ENCODE measurements at regions not wholly inside any gene's neighbourhood (a gene's known extent, or its start where the extent isn't known, plus 50 kb on each side); places are given as distances from the start of the nearest gene placed in this dataset.

GRCh38 chr2:128384446-128384845 lies 65.8 kb upstream of the HS6ST1 start:
- ChIA-PET POLR2A (ENCODE audit: low non-redundant PET) (no interaction called here), CTCF (no interaction called here)
- no TSS peak for BruUV-seq (replicated peaks)
- no peak for TF ChIP-seq CTCF (conservative IDR thresholded peaks at IDR 0.05; ENCODE audit: low read depth, low read length)
- TF ChIP-seq EZH2 (IDR thresholded peaks at IDR 0.05; ENCODE audit: borderline replicate concordance, low read depth, low read length, poor library complexity, severe bottlenecking): no peak
- H3K27ac ChIP-seq (ENCODE audit: low read depth, low read length, poor library complexity, severe bottlenecking): no peak overlapping the region
- no peaks in the 10 kb centered on the region for H3K9me3 ChIP-seq (ENCODE audit: low read depth, low read length, poor library complexity, severe bottlenecking)
- no peak overlapping the region for H3K4me3 ChIP-seq (ENCODE audit: low read depth, low read length, poor library complexity, severe bottlenecking)
- intact Hi-C loops (cut with micrococcal nuclease; ENCODE audit: unreplicated experiment): no loop called here
- H3K27me3 ChIP-seq (replicated peaks; ENCODE audit: insufficient read depth, low read depth, low read length, poor library complexity): no peaks in the 10 kb centered on the region
- peaks cover 7% of the 10 kb centered on the region for H3K4me1 ChIP-seq (ENCODE audit: insufficient read depth, low read length, poor library complexity, severe bottlenecking)
- no peaks in the 10 kb centered on the region for H3K36me3 ChIP-seq (ENCODE audit: insufficient read depth, low read length, poor library complexity, severe bottlenecking)
- no peak for DNase-seq (ENCODE audit: low spot score)

GRCh38 chr2:128384956-128385355 lies 66.3 kb upstream of the HS6ST1 start:
- H3K4me3 ChIP-seq (ENCODE audit: low read depth, low read length, poor library complexity, severe bottlenecking): no peak overlapping the region
- H3K27ac ChIP-seq (ENCODE audit: low read depth, low read length, poor library complexity, severe bottlenecking): no peak overlapping the region
- DNase-seq (ENCODE audit: low spot score): no peak
- CTCF ChIA-PET: no interaction called here
- POLR2A ChIA-PET (ENCODE audit: low non-redundant PET): no interaction called here
- intact Hi-C loops (cut with micrococcal nuclease; ENCODE audit: unreplicated experiment): no loop called here
- TF ChIP-seq EZH2 (IDR thresholded peaks at IDR 0.05; ENCODE audit: borderline replicate concordance, low read depth, low read length, poor library complexity, severe bottlenecking) (no peak), CTCF (conservative IDR thresholded peaks at IDR 0.05; ENCODE audit: low read depth, low read length) (no peak)
- H3K9me3 ChIP-seq (ENCODE audit: low read depth, low read length, poor library complexity, severe bottlenecking): no peaks in the 10 kb centered on the region
- no peaks in the 10 kb centered on the region for H3K27me3 ChIP-seq (replicated peaks; ENCODE audit: insufficient read depth, low read depth, low read length, poor library complexity)
- H3K36me3 ChIP-seq (ENCODE audit: insufficient read depth, low read length, poor library complexity, severe bottlenecking): no peaks in the 10 kb centered on the region
- peaks cover 7% of the 10 kb centered on the region for H3K4me1 ChIP-seq (ENCODE audit: insufficient read depth, low read length, poor library complexity, severe bottlenecking)
- no TSS peak for BruUV-seq (replicated peaks)

- DNase-seq (ENCODE audit: low spot score): no peak
- intact Hi-C loops (cut with micrococcal nuclease; ENCODE audit: unreplicated experiment): no loop called here
- Histone ChIP-seq H3K4me1 (ENCODE audit: insufficient read depth, low read length, poor library complexity, severe bottlenecking) (peaks cover 7% of the 10 kb centered on the region), H3K36me3 (ENCODE audit: insufficient read depth, low read length, poor library complexity, severe bottlenecking) (no peaks in the 10 kb centered on the region), H3K9me3 (ENCODE audit: low read depth, low read length, poor library complexity, severe bottlenecking) (no peaks in the 10 kb centered on the region), H3K27ac (ENCODE audit: low read depth, low read length, poor library complexity, severe bottlenecking) (no peak overlapping the region), H3K27me3 (replicated peaks; ENCODE audit: insufficient read depth, low read depth, low read length, poor library complexity) (no peaks in the 10 kb centered on the region), H3K4me3 (ENCODE audit: low read depth, low read length, poor library complexity, severe bottlenecking) (no peak overlapping the region)
- CTCF ChIA-PET: no interaction called here
- POLR2A ChIA-PET (ENCODE audit: low non-redundant PET): no interaction called here
- no TSS peak for BruUV-seq (replicated peaks)
- TF ChIP-seq CTCF (conservative IDR thresholded peaks at IDR 0.05; ENCODE audit: low read depth, low read length) (no peak), EZH2 (IDR thresholded peaks at IDR 0.05; ENCODE audit: borderline replicate concordance, low read depth, low read length, poor library complexity, severe bottlenecking) (no peak)
Observed at GRCh38 chr2:128385365-128385764, 66.7 kb upstream of the HS6ST1 start.

Data from A673 (cell line).